Right lobe of liver (tissue), 6 donors: ENCODE measurements at regions not wholly inside any gene's neighbourhood (a gene's known extent, or its start where the extent isn't known, plus 50 kb on each side); places are given as distances from the start of the nearest gene placed in this dataset.
"Not testable (repeated sequence)": the region's sequence is repeated elsewhere in the genome, so short reads cannot be mapped to it uniquely, and the experiment has no call there.

Experiments
- ATAC-seq, 4 donors: fragments of 200-7000 bp; cut with Tn5 transposase; one replicate each; pipeline ENCODE4 v1.9.1; 2020; ENCODE audit warnings: mild to moderate bottlenecking in 4 of 4, moderate library complexity in 4 of 4
- DNase-seq, 3 donors: peaks; one replicate each; pipeline ENCODE4 v3.0.0-alpha.2; 2020
- H3K27ac ChIP-seq, 3 donors: fragments of 200-600 bp; one replicate each; pipeline ENCODE4 v1.8.0; 2022
- H3K27me3 ChIP-seq, 2 donors: fragments of 200-600 bp; one replicate each; pipeline ENCODE4 v1.8.0; 2022
- H3K36me3 ChIP-seq, 4 donors: fragments of 200-600 bp; sonication (generic) in 1 of 4; one replicate each; pipeline versions ENCODE4 v1.5.1 to v1.8.0; 2017 to 2022; ENCODE audit warnings: control low read depth in 1 of 4
- H3K4me1 ChIP-seq, 4 donors: fragments of 200-600 bp; sonication (generic) in 1 of 4; one replicate each; pipeline versions ENCODE4 v1.5.1 to v1.8.0; 2017 to 2022; ENCODE audit warnings: control low read depth in 1 of 4
- H3K4me3 ChIP-seq, 3 donors: fragments of 200-600 bp; one replicate each; pipeline ENCODE4 v1.8.0; 2022
- H3K9me3 ChIP-seq, 4 donors: fragments of 200-600 bp; sonication (generic) in 1 of 4; one replicate each; pipeline versions ENCODE4 v1.5.1 to v1.8.0; 2017 to 2022; ENCODE audit warnings: control low read depth in 1 of 4
- POLR2A ChIP-seq: fragments of 450-650 bp; IDR thresholded peaks from one replicate; pipeline ENCODE4 v1.6.1; 2017; ENCODE audit warnings: antibody characterized with exemption, mild to moderate bottlenecking
- WGBS: methylation state at CpG from one replicate; pipeline ENCODE4 v1.1.6; 2018; ENCODE audit warnings: low coverage, low lambda C conversion rate; ENCODE audit not compliant: insufficient coverage; ENCODE audit errors: missing lambda C conversion rate; 5-methylcytosine and 5-hydroxymethylcytosine counted together
- intact Hi-C, 2 donors: fragments of 100-400 bp; cut with DNase I; formaldehyde crosslinking; loops; one replicate each; pipeline versions ENCODE4 v1.11.2 to v1.14.1; 2022
- TF ChIP-seq, protein P1 (sequence below), 4 donors: fragments of 200-600 bp in 3 of 4; fragments of 450-650 bp in 1 of 4; IDR thresholded peaks; one replicate each; pipeline versions ENCODE4 v1.5.1 to v1.8.0; 2016 to 2022; ENCODE audit warnings: antibody characterized with exemption in 4 of 4, mild to moderate bottlenecking in 2 of 4
- donor health status: DM: no; HTN: yes; CAD: no.
- donor health status: DM: no; HTN: no; CAD: no.
- donor health status: DM: no; HTN: no; CAD: no.
- donor health status: DM: no; HTN: yes; CAD: no.
- donor health status: DM: no; HTN: yes; CAD: no.

DNA sequence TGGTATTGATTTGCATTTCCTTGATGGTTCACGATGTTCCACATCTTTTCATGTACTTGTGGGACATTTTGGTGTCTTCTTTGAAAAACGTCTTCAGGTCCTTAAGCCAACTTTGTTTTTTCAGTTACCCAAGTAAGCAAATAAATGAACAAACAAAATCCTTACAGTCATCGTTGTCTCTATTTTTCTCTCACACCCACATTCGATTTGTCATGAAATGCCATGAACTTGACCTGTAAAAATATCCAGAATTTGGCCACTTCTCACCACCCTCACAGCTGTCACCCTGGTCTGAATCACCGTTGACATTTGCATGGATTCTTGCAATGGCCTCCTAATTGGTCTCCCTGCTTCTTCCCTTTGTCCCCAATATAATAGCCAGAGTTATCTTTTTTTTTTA is 109.5 kb upstream of the METTL14 start:
- 57% methylated on average over 5 of the region's 5 CpGs for WGBS
- H3K27me3 ChIP-seq, H3K27ac ChIP-seq, H3K36me3 ChIP-seq, H3K4me3 ChIP-seq, H3K4me1 ChIP-seq, DNase-seq, intact Hi-C loops, ATAC-seq, H3K9me3 ChIP-seq: not testable (repeated sequence)

DNA sequence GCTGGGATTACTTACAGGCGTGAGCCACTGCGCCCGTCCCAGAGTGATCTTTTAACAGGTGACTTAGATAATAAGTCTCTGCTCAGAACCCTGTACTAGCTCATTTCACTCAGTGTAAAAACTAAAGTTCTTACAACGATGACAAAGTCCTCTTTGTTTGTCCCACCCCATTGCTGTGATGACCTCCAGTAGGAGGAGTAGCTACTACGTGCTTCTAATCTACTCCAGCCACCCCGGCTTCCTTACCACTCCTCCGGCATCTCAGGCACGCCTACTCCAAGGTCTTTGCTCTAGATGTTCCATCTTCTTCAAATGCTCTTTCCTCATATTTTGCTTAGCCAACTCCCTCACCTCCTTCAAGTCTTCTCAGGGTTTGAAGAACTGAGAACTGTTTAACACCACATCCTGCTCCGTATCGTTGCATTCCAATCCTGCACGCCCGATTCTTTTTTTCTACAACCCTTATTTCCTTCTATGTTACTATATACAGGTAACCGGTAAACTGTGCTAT is 108.4 kb upstream of the METTL14 start:
- H3K4me1 ChIP-seq, H3K4me3 ChIP-seq, H3K27me3 ChIP-seq, intact Hi-C loops, DNase-seq, H3K36me3 ChIP-seq, H3K9me3 ChIP-seq, ATAC-seq, H3K27ac ChIP-seq: not testable (repeated sequence)
- WGBS, result 87% methylated on average over 9 of the region's 13 CpGs

DNA sequence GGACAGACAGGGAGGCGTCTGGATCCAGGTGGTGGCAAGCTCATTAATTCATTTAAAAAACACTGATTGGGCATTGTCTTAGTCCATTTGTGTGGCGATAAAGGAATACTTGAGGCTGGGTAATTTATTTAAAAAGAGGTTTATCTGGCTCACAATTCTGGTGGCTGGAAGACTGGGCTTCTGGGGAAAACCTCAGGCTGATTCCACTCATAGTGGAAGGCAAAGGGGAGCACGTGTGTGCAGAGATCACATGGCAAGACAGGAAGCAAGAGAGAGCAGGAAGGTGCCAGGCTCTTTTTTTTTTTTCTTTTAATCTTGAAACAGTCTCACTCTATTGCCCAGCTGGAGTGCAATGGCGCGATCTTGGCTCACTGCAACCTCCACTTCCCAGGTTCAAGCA is 100.2 kb upstream of the METTL14 start:
- Histone ChIP-seq H3K36me3 (no peaks in the 10 kb centered on the region), H3K4me1 (peaks cover 0 to 27% (median 10%) of the 10 kb centered on the region in 4 donors), H3K4me3 (peak overlapping the region in 1 of 3 donors; percentile 3), H3K9me3 (no peaks in the 10 kb centered on the region), H3K27ac (peak overlapping the region in 2 of 3 donors; percentile 56 to 83), H3K27me3 (no peaks in the 10 kb centered on the region)
- ATAC-seq (no peak), DNase-seq (no peak)
- TF ChIP-seq, protein P1, sequence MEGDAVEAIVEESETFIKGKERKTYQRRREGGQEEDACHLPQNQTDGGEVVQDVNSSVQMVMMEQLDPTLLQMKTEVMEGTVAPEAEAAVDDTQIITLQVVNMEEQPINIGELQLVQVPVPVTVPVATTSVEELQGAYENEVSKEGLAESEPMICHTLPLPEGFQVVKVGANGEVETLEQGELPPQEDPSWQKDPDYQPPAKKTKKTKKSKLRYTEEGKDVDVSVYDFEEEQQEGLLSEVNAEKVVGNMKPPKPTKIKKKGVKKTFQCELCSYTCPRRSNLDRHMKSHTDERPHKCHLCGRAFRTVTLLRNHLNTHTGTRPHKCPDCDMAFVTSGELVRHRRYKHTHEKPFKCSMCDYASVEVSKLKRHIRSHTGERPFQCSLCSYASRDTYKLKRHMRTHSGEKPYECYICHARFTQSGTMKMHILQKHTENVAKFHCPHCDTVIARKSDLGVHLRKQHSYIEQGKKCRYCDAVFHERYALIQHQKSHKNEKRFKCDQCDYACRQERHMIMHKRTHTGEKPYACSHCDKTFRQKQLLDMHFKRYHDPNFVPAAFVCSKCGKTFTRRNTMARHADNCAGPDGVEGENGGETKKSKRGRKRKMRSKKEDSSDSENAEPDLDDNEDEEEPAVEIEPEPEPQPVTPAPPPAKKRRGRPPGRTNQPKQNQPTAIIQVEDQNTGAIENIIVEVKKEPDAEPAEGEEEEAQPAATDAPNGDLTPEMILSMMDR (IDR thresholded peaks at IDR 0.05), result no peak
- TF ChIP-seq POLR2A, result no peak
- intact Hi-C loops, result no loop called here
- WGBS, result 67% methylated on average over 3 of the region's 5 CpGs

DNA sequence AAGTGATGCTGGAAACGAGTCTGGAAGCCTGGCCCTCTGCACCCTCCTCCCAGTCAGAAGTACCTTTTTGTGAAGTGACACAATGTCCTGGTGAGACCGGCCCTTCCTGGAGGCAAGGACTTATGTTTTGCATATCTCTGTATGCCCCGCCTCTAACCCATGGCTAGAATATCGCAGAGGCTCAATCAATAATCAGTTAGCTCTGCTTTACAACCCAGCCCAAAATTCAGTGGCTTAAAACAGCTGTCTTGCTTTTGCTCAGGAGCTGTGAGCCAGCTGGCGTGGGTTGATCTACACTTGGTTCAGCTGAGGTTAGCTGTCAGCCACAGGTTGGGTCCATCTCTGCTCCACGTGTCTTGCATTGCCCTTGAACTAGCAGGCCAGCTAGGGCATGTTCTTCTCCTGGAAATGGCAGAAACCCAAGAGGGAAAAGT is 98.8 kb upstream of the METTL14 start:
- peak; percentile 78 to 95 (median 93) for DNase-seq
- H3K27ac ChIP-seq, result peak overlapping the region in 2 of 3 donors; percentile 56 to 83
- 5% methylated on average over 6 of the region's 6 CpGs for WGBS
- peaks cover 0 to 27% (median 10%) of the 10 kb centered on the region in 4 donors for H3K4me1 ChIP-seq
- no peaks in the 10 kb centered on the region for H3K9me3 ChIP-seq
- no peaks in the 10 kb centered on the region for H3K36me3 ChIP-seq
- intact Hi-C loops, result no loop called here
- TF ChIP-seq, protein P1 (IDR thresholded peaks at IDR 0.05), result no peak
- TF ChIP-seq POLR2A, result no peak
- no peaks in the 10 kb centered on the region for H3K27me3 ChIP-seq
- H3K4me3 ChIP-seq, result peak overlapping the region in 2 of 3 donors; percentile 23 to 32
- peak; percentile 87 to 90 (median 89) for ATAC-seq

DNA sequence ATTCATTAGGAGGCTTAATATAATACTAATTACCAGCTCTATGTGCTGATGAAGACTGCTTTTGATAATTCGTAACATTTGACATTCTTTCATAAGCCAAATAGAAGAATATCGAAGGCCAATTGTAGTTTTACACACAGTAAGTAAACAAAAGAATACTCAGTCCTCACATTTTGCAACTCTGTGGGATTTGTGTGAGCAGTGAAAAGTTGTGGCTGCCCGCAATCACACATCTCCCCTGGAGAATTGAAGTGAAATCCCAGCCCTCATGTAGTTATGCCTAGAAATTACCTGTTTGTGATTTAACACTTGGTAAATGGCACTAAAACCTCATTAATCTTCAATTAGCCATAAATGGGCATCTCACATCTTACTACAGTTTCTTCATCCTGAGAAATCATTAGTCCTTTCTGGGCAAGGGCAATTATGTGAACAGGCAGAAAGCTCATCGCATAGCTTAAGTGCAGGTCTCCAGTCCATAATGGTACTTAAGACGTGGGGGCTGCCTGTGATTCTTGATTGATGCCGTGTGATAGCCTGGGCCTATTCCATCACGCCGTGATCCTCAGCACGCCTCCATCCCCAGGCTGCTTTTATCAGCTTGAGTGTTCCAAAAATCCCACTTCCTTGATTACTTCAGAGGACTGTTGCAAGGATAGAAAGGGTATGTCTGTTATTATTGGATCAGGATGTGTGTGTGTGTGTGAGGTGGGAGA is 97.9 kb upstream of the METTL14 start:
- Histone ChIP-seq H3K36me3 (no peaks in the 10 kb centered on the region), H3K27ac (peak overlapping the region in 2 of 3 donors; percentile 44 to 83), H3K9me3 (no peaks in the 10 kb centered on the region), H3K4me3 (no peak overlapping the region), H3K27me3 (no peaks in the 10 kb centered on the region), H3K4me1 (peaks cover 0 to 27% (median 10%) of the 10 kb centered on the region in 4 donors)
- no peak for DNase-seq
- no peak for TF ChIP-seq POLR2A
- TF ChIP-seq, protein P1 (IDR thresholded peaks at IDR 0.05), result no peak
- intact Hi-C loops, result no loop called here
- 49% methylated on average over 6 of the region's 9 CpGs for WGBS
- no peak for ATAC-seq
